ENCODE measurements at regions not wholly inside any gene's neighbourhood (a gene's known extent, or its start where the extent isn't known, plus 50 kb on each side); places are given as distances from the start of the nearest gene placed in this dataset.

- Mint-ChIP-seq H3K27me3 (ENCODE audit: unreplicated experiment) (no peaks in the 10 kb centered on the region), H3K36me3 (ENCODE audit: unreplicated experiment) (no peaks in the 10 kb centered on the region), H3K4me3 (ENCODE audit: unreplicated experiment) (no peak overlapping the region), H3K4me1 (ENCODE audit: low read depth, unreplicated experiment) (no peaks in the 10 kb centered on the region), H3K9me3 (ENCODE audit: unreplicated experiment) (no peaks in the 10 kb centered on the region), H3K27ac (ENCODE audit: unreplicated experiment) (no peak overlapping the region)
- TF ChIP-seq CTCF (IDR thresholded peaks at IDR 0.05; ENCODE audit: partially characterized antibody, unreplicated experiment): no peak
- no peak for DNase-seq
These were observed 1794.0 kb downstream of the STIM2 start for GRCh38 chr4:28654618-28655017.

- H3K9me3 Mint-ChIP-seq (ENCODE audit: unreplicated experiment): no peaks in the 10 kb centered on the region
- H3K27me3 Mint-ChIP-seq (ENCODE audit: unreplicated experiment): no peaks in the 10 kb centered on the region
- no peak for TF ChIP-seq CTCF (IDR thresholded peaks at IDR 0.05; ENCODE audit: partially characterized antibody, unreplicated experiment)
- H3K4me1 Mint-ChIP-seq (ENCODE audit: low read depth, unreplicated experiment): no peaks in the 10 kb centered on the region
- no peak for DNase-seq
- no peak overlapping the region for H3K4me3 Mint-ChIP-seq (ENCODE audit: unreplicated experiment)
- H3K27ac Mint-ChIP-seq (ENCODE audit: unreplicated experiment): no peak overlapping the region
- H3K36me3 Mint-ChIP-seq (ENCODE audit: unreplicated experiment): no peaks in the 10 kb centered on the region
These were observed 1804.7 kb downstream of the STIM2 start for GRCh38 chr4:28665306-28665705.

- Mint-ChIP-seq H3K36me3 (ENCODE audit: unreplicated experiment) (no peaks in the 10 kb centered on the region), H3K4me3 (ENCODE audit: unreplicated experiment) (no peak overlapping the region), H3K9me3 (ENCODE audit: unreplicated experiment) (no peaks in the 10 kb centered on the region), H3K27me3 (ENCODE audit: unreplicated experiment) (no peaks in the 10 kb centered on the region), H3K27ac (ENCODE audit: unreplicated experiment) (no peak overlapping the region), H3K4me1 (ENCODE audit: low read depth, unreplicated experiment) (no peaks in the 10 kb centered on the region)
- DNase-seq: no peak
- TF ChIP-seq CTCF (IDR thresholded peaks at IDR 0.05; ENCODE audit: partially characterized antibody, unreplicated experiment): no peak
These were observed 1814.9 kb downstream of the STIM2 start for GRCh38 chr4:28675582-28675981.

DNA sequence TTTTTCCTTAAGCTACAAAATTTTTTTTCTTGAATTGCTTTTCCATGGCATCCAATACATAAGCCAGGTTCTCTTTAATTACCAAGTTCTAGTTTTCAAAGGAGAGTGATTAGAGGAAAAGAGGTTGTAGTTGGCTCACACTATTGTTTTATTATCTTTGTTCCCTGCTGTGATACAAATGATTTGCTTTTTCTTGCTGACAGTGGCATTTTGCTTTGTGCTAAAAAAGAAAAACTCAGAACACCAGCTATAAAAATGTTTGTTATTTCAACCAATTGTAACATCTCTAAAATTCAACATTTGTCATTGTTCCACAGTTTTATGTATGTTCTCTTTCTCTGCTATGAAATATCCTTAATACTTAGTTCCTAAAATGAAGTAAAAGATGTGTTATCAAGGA, 1817.2 kb downstream of the STIM2 start:
- H3K36me3 Mint-ChIP-seq (ENCODE audit: unreplicated experiment): no peaks in the 10 kb centered on the region

DNA sequence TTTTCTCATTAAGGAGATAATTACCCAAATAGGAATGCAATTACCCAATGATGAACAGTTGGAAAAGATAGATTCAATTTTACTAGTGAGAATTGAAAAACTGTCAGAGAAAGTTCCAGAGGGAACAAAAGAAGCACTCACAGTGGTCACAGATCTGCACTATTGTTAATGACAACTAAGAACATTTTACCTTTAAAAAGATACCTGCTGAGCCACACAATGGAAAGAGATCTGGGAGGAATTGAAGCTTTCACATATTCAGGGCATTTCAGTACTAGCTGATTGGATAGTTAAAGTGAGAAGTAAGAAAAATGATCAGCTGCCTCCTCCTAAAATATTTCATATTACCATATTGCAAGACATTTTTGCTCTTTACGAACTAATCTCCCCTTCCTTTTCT, 1822.2 kb downstream of the STIM2 start:
- no peak for TF ChIP-seq CTCF (IDR thresholded peaks at IDR 0.05; ENCODE audit: partially characterized antibody, unreplicated experiment)
- Mint-ChIP-seq H3K27me3 (ENCODE audit: unreplicated experiment) (no peaks in the 10 kb centered on the region), H3K9me3 (ENCODE audit: unreplicated experiment) (no peaks in the 10 kb centered on the region), H3K27ac (ENCODE audit: unreplicated experiment) (no peak overlapping the region), H3K4me1 (ENCODE audit: low read depth, unreplicated experiment) (no peaks in the 10 kb centered on the region), H3K36me3 (ENCODE audit: unreplicated experiment) (no peaks in the 10 kb centered on the region), H3K4me3 (ENCODE audit: unreplicated experiment) (no peak overlapping the region)
- no peak for DNase-seq

More for the DNA sequence above, 1817.2 kb downstream of the STIM2 start:
- no peaks in the 10 kb centered on the region for H3K9me3 Mint-ChIP-seq (ENCODE audit: unreplicated experiment)
- no peaks in the 10 kb centered on the region for H3K27me3 Mint-ChIP-seq (ENCODE audit: unreplicated experiment)
- no peak overlapping the region for H3K27ac Mint-ChIP-seq (ENCODE audit: unreplicated experiment)
- no peaks in the 10 kb centered on the region for H3K4me1 Mint-ChIP-seq (ENCODE audit: low read depth, unreplicated experiment)
- no peak for DNase-seq
- no peak for TF ChIP-seq CTCF (IDR thresholded peaks at IDR 0.05; ENCODE audit: partially characterized antibody, unreplicated experiment)
- H3K4me3 Mint-ChIP-seq (ENCODE audit: unreplicated experiment): no peak overlapping the region

All from glutamatergic neuron (in vitro differentiated cells).